Fibroblast of skin of abdomen (primary cell): ENCODE measurements at regions not wholly inside any gene's neighbourhood (a gene's known extent, or its start where the extent isn't known, plus 50 kb on each side); places are given as distances from the start of the nearest gene placed in this dataset.

Experiments
- DNase-seq: peaks from one replicate; pipeline ENCODE4 v3.0.0-alpha.2; 2013

GRCh38 chr4:10741961-10742699 lies 57.6 kb upstream of the CLNK start:
- no peak for DNase-seq

- DNase-seq, result peak; percentile 54
These were observed 56.5 kb upstream of the CLNK start for GRCh38 chr4:10740891-10741620.

- no peak for DNase-seq
These were observed 55.7 kb upstream of the CLNK start for GRCh38 chr4:10740251-10740650.

DNA sequence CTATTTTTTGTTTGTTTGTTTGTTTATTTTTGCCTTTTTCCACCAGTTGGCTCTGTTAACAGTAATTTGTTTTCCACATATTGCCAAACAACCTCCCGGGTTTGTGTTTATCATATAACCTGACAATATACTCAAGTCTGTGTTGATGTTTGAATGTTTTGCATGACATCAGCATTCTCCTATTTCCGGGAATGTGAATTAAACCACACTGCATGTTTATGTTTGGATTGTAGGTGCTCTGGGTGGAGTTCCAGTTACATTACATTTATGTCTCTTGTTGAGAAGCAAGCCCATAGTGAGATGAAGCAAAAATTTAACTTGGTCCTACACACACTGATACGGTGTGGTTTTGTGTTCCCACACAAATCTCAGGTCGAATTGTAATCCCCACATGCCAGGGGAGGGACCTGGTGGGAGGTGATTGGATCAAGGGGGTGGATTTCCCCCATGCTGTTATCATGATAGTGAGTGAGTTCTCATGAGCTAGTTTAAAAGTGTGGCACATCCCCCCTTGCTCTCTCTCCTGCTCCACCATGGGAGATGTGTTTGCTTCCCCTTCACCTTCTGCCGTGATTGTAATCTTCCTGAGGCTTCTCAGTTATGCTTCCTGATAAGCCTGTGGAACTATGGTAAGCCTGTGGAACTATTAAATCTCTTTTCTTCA lies 54.4 kb upstream of the CLNK start:
- peak; percentile 13 for DNase-seq

GRCh38 chr4:10737337-10737736 lies 52.8 kb upstream of the CLNK start:
- DNase-seq, result peak; percentile 45

- DNase-seq, result no peak
These were observed 52.3 kb upstream of the CLNK start for GRCh38 chr4:10736895-10737294.

DNA sequence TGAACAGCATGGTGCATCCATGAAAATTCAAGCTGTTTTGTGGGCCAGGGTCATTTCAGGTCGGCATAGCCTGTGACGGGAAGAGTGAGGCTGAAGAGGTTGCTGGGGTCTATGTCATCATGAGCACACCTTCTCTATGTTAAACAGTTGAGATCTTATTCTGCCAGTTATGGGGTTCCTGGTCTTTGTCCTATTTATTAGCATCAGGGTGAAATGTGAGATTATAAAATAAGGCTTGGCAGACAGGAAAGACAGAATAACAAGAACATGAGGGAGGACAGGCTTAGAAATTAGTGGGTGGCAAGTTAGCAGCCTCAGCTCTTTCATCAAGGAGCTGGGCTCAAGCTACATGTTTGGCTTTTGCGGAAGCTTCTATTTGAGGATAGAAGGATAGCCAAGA lies 51.7 kb upstream of the CLNK start:
- no peak for DNase-seq

GRCh38 chr4:10734697-10735096 lies 50.1 kb upstream of the CLNK start:
- DNase-seq, result no peak
